Effector CD4-positive, alpha-beta T cell (primary cell): ENCODE measurements at regions not wholly inside any gene's neighbourhood (a gene's known extent, or its start where the extent isn't known, plus 50 kb on each side); places are given as distances from the start of the nearest gene placed in this dataset.
"Not testable (repeated sequence)": the region's sequence is repeated elsewhere in the genome, so short reads cannot be mapped to it uniquely, and the experiment has no call there.

ENCODE experiments used
- DNase-seq: peaks from one replicate; pipeline ENCODE4 v3.0.0-alpha.2; 2020

GRCh38 chr20:25772437-25772836, 75.8 kb upstream of the ZNF337 start:
- DNase-seq = not testable (repeated sequence)

DNA sequence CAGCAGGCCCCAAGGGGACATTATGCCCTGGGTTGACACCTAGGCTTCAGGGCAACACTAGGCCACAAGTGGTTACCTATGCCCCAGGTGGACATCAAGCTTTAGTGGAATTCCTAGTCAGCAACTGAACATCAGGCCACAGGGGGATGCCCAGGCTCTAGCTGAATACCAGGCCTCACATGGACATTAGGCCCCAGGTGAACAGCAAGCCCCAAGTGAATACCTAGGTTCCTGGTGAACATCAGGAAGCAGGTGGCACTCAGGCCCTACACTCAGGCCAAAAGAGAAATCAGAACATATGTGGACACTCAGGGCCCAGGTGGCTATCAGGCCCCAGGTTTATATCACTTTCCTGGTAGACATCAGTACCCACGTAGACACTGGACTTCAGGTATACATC, 75.2 kb upstream of the ZNF337 start:
- DNase-seq = not testable (repeated sequence)

DNA sequence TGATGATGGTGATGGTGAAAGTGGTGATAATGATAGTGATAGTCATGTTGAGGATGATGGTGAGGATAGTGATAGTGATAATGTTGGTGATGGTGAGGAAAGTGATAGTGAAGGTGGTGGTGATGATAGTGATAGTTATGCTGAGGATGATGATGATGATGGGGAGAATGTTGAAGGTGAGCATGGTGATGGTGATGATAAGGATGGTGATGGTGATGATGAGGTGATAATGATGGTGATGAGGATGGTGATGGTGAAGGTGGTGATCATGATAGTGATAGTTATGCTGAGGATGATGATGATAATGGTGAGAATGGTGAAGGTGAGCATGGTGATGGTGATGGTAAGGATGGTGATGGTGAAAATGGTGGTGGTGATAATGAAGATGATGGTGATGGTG, 64.9 kb upstream of the ZNF337 start:
- no peak for DNase-seq

GRCh38 chr20:25761046-25761445, 64.4 kb upstream of the ZNF337 start:
- DNase-seq = not testable (repeated sequence)

DNA sequence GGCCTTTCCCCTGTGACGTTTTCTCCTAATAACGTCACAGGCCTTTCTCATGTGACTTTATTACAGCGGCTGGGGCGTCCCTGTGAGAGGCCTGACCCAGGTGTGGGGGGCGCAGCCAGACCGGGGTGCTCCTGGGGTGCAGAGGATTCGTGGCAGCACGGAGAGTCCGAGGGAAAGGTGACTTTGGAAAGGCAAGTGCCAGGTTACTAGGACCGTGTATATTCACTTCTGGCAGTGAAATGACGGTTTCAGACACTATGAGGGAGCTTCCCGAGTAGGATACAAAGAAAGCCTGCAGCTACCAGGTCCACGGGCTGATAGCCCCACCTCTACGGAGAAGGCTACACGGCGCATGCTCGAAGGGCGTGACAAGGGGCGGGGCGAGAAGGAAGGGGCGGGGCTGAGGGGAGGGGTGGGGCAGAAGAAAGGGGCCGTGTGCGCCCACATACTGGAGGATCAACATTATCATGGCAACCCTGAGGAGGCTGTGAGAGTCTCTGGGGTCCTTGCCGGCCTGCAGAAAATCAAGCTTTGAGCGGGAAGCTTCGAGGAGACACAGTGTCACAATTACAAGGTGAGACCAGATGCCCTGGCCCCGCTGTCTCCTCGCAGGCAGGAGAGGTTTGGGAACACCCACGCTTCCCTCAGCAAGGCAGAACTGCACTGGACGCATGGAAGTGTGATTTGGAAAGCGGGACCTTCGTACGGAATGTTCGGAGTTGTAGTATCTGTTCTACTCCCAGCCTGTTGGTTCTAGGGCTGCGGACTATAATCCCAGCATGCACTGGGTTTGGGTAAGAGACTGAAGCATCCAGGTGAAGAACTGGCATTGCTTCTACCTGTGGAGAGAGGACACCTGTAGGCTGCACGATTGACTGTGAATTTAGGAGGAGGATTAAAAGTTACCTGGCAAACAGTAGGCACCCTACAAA, 54.4 kb upstream of the ZNF337 start:
- peak; percentile 19 for DNase-seq

GRCh38 chr20:25750220-25750764, 53.6 kb upstream of the ZNF337 start:
- DNase-seq = no peak

- DNase-seq = no peak
These were observed 53.0 kb upstream of the ZNF337 start for GRCh38 chr20:25749649-25750048.
